GM10266 (cell line): ENCODE measurements at regions not wholly inside any gene's neighbourhood (a gene's known extent, or its start where the extent isn't known, plus 50 kb on each side); places are given as distances from the start of the nearest gene placed in this dataset.

Source experiments
- DNase-seq: peaks from one replicate; pipeline ENCODE4 v3.0.0; 2012; ENCODE audit errors: extremely low spot score
- TF ChIP-seq, protein P1 (sequence below): IDR thresholded peaks from 2 replicates; pipeline ENCODE4 v1.5.1; 2012; ENCODE audit warnings: mild to moderate bottlenecking, low read depth; ENCODE audit not compliant: control insufficient read depth, insufficient read depth; ENCODE audit errors: missing control alignments

DNA sequence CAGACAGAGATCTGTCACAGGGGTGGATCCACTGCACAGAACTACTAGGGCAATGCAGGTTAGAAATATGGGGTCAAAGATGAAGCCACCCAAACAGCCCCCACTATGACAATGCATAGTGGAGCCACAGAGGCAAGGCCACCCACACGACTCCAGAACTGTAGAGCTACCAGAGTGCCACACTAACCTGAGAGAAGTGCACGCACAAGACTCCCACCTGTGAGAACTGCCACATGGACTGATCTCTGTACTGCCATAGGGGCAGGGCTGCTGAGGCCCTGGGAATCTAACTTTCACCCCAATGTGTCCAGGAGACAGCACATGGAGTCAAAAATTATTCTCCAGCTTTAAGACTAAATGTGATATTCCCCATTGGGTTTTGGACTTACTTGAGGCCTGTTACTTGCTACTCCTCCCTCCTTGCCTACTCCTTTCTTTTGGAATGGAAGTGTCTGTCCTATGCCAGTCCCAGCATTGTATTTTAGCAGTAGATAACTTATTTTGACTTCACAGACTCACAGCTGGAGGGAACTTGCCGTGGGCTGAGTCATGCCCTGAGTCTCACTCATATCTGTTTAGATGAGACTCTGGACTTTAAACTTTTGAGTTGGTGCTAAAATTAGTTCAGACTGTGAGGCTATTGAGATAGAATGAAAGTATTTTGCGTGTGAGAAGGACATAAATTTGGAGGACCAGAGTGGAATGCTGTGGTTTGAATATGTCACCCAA is 853.3 kb downstream of the MAT2B start:
- TF ChIP-seq, protein P1, sequence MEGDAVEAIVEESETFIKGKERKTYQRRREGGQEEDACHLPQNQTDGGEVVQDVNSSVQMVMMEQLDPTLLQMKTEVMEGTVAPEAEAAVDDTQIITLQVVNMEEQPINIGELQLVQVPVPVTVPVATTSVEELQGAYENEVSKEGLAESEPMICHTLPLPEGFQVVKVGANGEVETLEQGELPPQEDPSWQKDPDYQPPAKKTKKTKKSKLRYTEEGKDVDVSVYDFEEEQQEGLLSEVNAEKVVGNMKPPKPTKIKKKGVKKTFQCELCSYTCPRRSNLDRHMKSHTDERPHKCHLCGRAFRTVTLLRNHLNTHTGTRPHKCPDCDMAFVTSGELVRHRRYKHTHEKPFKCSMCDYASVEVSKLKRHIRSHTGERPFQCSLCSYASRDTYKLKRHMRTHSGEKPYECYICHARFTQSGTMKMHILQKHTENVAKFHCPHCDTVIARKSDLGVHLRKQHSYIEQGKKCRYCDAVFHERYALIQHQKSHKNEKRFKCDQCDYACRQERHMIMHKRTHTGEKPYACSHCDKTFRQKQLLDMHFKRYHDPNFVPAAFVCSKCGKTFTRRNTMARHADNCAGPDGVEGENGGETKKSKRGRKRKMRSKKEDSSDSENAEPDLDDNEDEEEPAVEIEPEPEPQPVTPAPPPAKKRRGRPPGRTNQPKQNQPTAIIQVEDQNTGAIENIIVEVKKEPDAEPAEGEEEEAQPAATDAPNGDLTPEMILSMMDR: no peak
- DNase-seq: no peak

DNA sequence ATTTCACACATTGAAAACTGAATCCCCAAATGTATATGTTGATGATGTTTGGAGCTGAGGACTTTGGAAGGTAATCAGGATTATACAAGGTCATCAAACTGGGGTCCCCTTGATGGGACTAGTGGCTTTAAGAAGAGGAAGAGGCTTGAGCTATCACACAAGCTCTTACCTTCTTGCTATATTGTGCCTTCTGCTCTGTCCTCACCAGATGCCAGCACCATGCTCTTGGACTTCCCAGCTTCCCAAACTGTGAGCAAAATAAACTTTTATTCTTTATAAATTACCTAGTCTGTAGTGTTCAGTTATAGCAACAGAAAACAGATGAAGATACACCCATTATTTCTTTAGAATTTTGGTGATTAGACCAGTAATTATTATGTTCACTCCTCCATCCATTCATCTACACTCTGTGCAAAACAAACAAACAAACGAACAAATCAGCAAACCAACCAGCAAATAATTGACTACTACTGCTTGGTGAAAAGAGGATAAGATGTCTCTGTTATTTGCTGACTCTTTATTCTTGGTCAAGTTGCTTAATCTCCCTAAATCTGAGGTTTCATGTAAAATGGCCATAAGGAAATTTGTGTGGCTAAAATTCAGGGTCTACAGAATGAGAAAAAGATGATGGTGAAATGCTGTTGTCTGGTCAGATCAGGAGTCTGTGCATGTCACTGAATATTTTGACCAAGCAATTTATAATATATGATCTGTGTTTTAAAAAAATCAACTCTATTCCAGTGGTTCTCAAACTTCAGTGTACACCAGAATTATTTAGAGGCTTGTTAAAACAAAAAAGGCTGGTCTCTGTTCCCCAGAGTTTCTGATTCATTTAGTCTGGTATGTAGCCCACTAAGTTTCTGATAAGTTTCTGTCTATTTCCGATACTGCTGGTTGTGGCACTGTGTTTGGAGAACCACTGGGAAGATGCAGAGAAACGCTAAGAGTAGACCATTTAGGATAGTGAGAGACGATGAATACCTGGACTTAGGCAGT is 854.1 kb downstream of the MAT2B start:
- DNase-seq: no peak
- TF ChIP-seq, protein P1: no peak

DNA sequence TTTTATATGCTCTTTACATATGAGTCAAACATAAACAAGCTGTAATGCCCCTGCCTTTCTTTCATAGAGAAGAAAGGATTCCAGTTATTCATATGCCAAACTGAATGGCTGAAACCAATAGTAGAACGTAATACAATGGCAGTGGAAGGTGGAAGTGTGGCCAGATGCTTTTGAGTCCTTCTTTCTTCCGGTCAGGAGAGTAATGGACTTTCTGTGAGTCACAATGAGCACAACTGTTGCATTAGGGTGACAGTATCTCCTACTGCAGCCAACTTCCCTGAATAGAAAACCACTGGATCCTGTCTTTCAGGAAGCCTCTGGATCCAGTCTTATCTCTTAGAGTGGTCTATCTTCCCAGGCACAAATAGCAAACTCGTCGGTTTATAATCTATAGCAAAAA is 855.2 kb downstream of the MAT2B start:
- no peak for DNase-seq
- TF ChIP-seq, protein P1: no peak

DNA sequence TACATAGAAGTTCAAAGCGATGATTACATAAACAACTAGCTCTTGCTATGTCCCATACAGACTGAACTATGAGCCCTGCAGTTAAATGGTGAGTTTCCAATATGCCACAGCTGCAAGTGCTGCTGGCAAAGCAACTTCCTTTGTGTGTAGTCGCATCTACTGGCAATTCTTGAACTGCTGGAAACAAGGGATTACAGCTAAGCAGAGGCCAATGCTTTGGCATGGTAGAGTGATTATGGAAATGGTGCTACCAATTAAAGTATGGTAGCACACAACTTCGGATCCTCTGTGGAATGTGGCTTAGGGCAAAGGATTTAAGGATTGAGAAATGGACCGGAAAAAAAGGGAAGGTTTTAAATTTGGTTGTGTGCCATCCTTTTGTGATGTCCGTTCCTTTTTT is 856.6 kb downstream of the MAT2B start:
- no peak for DNase-seq
- TF ChIP-seq, protein P1: no peak

DNA sequence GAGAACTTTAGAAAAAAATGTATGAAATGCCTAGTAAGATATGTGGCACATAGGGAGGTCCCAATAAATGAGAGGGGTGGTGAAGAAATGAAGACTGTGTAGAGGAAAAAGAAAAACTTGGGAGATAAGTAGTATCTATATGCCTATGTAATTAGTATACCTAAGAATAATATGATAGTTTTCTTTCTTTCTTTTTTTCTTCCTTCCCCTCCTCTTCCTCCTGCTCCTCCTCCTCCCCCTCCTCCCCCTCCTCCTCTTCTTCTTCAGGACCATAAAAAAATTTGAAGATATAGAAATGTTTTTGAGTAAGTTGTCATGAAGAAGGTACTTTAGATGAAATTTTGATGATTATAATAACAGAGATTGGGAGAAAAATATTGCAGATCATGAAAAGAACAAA is 857.4 kb downstream of the MAT2B start:
- TF ChIP-seq, protein P1: no peak
- no peak for DNase-seq

DNA sequence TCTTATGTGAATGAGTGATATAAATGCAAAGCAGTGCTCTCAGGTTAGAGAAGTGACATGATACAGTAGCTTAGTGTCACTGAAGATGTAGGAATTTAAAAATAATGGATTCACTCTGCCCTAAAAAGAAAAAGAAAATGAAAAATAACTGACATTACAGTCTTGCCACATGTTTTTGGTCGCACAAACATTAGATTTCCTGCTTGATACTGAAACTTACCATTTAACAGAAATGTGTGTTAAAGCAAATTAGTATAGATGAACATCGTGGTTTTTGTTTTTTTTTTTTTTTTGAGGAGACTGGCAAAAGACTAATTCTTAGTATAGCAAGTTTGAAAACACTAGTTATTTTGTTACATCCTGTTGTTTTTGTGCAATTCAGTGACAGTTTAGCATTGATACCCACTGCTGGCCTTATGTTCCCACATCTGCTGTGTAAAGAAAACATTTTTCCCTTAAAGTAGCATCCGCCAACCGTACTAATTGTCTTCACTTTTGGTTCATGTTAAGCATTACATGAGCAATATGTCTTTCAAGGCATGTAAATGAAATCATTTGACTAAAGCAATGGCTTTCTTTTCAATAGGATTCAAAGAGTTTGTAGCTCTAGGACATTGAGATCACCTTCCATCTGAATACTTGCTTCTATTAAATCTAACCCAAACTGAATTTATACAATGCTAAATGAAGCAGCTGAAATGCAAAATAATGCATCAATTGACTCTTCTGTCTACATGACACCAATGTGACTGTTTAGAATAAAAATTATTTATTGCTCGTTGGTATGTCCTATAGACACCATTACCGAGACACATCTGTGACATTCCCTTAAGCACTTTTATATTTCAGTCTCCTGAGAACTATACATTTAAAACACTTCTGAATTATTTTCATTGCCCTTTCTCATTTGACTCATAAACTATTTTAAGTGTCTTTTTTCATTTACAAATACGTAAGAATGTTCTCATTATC is 859.1 kb downstream of the MAT2B start:
- DNase-seq: no peak
- TF ChIP-seq, protein P1: no peak
